ENCODE measurements at regions not wholly inside any gene's neighbourhood (a gene's known extent, or its start where the extent isn't known, plus 50 kb on each side); places are given as distances from the start of the nearest gene placed in this dataset.

- TF ChIP-seq CTCF (IDR thresholded peaks at IDR 0.05) (no peak), EZH2 (IDR thresholded peaks at IDR 0.05; ENCODE audit: borderline replicate concordance, insufficient read depth, low read depth, low read length, poor library complexity, severe bottlenecking) (no peak)
Measured at GRCh38 chr3:180294282-180295027, 257.7 kb upstream of the PEX5L start.
